ENCODE measurements at regions not wholly inside any gene's neighbourhood (a gene's known extent, or its start where the extent isn't known, plus 50 kb on each side); places are given as distances from the start of the nearest gene placed in this dataset.

DNA sequence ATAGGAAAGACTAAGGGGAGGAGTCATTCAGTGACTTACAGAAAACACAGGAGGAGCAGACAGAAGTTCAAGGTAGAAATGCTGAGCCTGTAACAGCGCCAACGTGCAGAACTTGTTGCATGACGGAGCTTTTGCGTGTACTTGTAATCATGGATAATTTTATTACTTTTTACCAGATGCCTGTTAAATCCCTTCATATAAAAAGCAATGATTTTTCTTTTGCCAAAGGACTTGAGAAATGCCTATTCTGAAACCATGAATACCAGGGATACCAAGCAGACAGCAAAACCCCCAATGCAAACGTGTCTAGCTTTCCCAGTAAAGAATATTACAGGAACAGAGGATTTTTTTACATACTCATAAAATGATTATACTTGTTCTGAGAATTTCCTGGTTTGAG is 163.6 kb upstream of the GSC start:
- no peak overlapping the region for H3K4me3 ChIP-seq (ENCODE audit: low read length)
- H3K9me3 ChIP-seq (ENCODE audit: control insufficient read depth, insufficient read depth, low read length), result no peaks in the 10 kb centered on the region
- no peaks in the 10 kb centered on the region for H3K4me1 ChIP-seq (ENCODE audit: control insufficient read depth, low read length)
- no peaks in the 10 kb centered on the region for H4K20me1 ChIP-seq (ENCODE audit: control insufficient read depth, insufficient read depth, low read depth, low read length)
- no peaks in the 10 kb centered on the region for H3K9me2 ChIP-seq (replicated peaks; ENCODE audit: control insufficient read depth, low read length)
- no peak overlapping the region for H3K27ac ChIP-seq (ENCODE audit: low read depth, low read length)
- H3F3A ChIP-seq (ENCODE audit: control insufficient read depth, insufficient read depth), result no peaks in the 10 kb centered on the region
- TF ChIP-seq EZH2phosphoT487 (IDR thresholded peaks at IDR 0.05; ENCODE audit: borderline replicate concordance, low read length), result no peak
- TF ChIP-seq CTCF (IDR thresholded peaks at IDR 0.05; ENCODE audit: low read depth, low read length, poor library complexity, severe bottlenecking), result no peak
- no peaks in the 10 kb centered on the region for H3K36me3 ChIP-seq (ENCODE audit: control insufficient read depth, low read length)
- H3K27me3 ChIP-seq (ENCODE audit: control insufficient read depth, low read length), result peaks cover 3% of the 10 kb centered on the region; the same call in 1 of the 2 replicates
- no peak overlapping the region for H3K4me2 ChIP-seq (ENCODE audit: low read length)
- H3K79me2 ChIP-seq (ENCODE audit: control insufficient read depth, low read length), result no peaks in the 10 kb centered on the region

DNA sequence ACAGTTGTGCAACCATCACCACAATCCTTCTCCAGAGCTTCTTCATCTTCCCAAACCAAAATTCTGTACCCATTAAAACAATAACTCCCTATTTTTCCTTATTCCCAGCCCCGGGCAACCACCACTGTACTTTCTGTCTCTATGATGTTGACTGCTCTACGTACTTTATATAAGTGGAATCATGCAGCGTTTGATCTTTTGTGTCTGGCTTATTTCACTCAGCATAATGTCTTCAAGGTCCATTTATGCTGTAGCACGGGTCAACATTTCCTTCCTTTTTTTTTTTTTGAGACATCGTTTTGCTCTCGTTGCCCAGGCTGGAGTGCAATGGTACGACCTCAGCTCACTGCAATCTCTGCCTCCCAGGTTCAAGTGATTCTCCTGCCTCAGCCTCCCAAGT is 162.7 kb upstream of the GSC start:
- H3K36me3 ChIP-seq (ENCODE audit: control insufficient read depth, low read length), result no peaks in the 10 kb centered on the region
- no peaks in the 10 kb centered on the region for H3F3A ChIP-seq (ENCODE audit: control insufficient read depth, insufficient read depth)
- H3K9me3 ChIP-seq (ENCODE audit: control insufficient read depth, insufficient read depth, low read length), result no peaks in the 10 kb centered on the region
- no peak overlapping the region for H3K4me2 ChIP-seq (ENCODE audit: low read length)
- TF ChIP-seq CTCF (IDR thresholded peaks at IDR 0.05; ENCODE audit: low read depth, low read length, poor library complexity, severe bottlenecking) (no peak), EZH2phosphoT487 (IDR thresholded peaks at IDR 0.05; ENCODE audit: borderline replicate concordance, low read length) (no peak)
- no peaks in the 10 kb centered on the region for H3K9me2 ChIP-seq (replicated peaks; ENCODE audit: control insufficient read depth, low read length)
- H3K79me2 ChIP-seq (ENCODE audit: control insufficient read depth, low read length), result no peaks in the 10 kb centered on the region
- no peak overlapping the region for H3K4me3 ChIP-seq (ENCODE audit: low read length)
- no peak overlapping the region for H3K27ac ChIP-seq (ENCODE audit: low read depth, low read length)
- H3K27me3 ChIP-seq (ENCODE audit: control insufficient read depth, low read length), result peaks cover 3% of the 10 kb centered on the region; the same call in 1 of the 2 replicates
- no peaks in the 10 kb centered on the region for H3K4me1 ChIP-seq (ENCODE audit: control insufficient read depth, low read length)
- H4K20me1 ChIP-seq (ENCODE audit: control insufficient read depth, insufficient read depth, low read depth, low read length), result no peaks in the 10 kb centered on the region

DNA sequence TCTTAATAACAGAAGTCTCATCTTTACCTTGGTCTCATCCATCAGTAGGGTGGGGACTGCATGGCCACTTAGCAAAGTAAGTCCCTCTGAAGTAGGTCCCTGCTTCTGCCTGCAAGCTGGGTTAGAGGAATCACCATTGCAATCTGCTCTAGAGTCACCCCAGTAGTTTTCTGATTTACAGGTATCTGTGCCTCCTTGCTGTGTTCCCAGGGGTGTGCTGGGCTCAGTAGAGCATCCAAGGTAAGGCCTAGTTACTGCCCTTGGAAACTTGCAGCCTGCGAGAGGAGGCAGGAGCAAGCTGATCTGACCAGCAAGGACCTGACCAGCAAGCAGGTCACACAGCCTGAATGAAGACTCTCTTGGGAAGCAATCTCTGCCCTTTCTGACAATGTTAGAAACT is 160.8 kb upstream of the GSC start:
- Histone ChIP-seq H3K4me1 (ENCODE audit: control insufficient read depth, low read length) (no peaks in the 10 kb centered on the region), H3K79me2 (ENCODE audit: control insufficient read depth, low read length) (no peaks in the 10 kb centered on the region), H3K9me3 (ENCODE audit: control insufficient read depth, insufficient read depth, low read length) (no peaks in the 10 kb centered on the region), H3K4me2 (ENCODE audit: low read length) (no peak overlapping the region), H3K27ac (ENCODE audit: low read depth, low read length) (no peak overlapping the region), H4K20me1 (ENCODE audit: control insufficient read depth, insufficient read depth, low read depth, low read length) (no peaks in the 10 kb centered on the region), H3K9me2 (replicated peaks; ENCODE audit: control insufficient read depth, low read length) (no peaks in the 10 kb centered on the region), H3K27me3 (ENCODE audit: control insufficient read depth, low read length) (peaks cover 3% of the 10 kb centered on the region; the same call in 1 of the 2 replicates), H3K36me3 (ENCODE audit: control insufficient read depth, low read length) (no peaks in the 10 kb centered on the region), H3K4me3 (ENCODE audit: low read length) (no peak overlapping the region), H3F3A (ENCODE audit: control insufficient read depth, insufficient read depth) (no peaks in the 10 kb centered on the region)
- TF ChIP-seq CTCF (IDR thresholded peaks at IDR 0.05; ENCODE audit: low read depth, low read length, poor library complexity, severe bottlenecking), result no peak
- no peak for TF ChIP-seq EZH2phosphoT487 (IDR thresholded peaks at IDR 0.05; ENCODE audit: borderline replicate concordance, low read length)

GRCh38 chr14:94929354-94929753 is 159.4 kb upstream of the GSC start:
- peaks cover 3% of the 10 kb centered on the region; the same call in 1 of the 2 replicates for H3K27me3 ChIP-seq (ENCODE audit: control insufficient read depth, low read length)
- H3K36me3 ChIP-seq (ENCODE audit: control insufficient read depth, low read length), result no peaks in the 10 kb centered on the region
- H3K9me2 ChIP-seq (replicated peaks; ENCODE audit: control insufficient read depth, low read length), result no peaks in the 10 kb centered on the region
- TF ChIP-seq EZH2phosphoT487 (IDR thresholded peaks at IDR 0.05; ENCODE audit: borderline replicate concordance, low read length) (no peak), CTCF (IDR thresholded peaks at IDR 0.05; ENCODE audit: low read depth, low read length, poor library complexity, severe bottlenecking) (no peak)
- no peak overlapping the region for H3K4me3 ChIP-seq (ENCODE audit: low read length)
- H3K27ac ChIP-seq (ENCODE audit: low read depth, low read length), result no peak overlapping the region
- H3F3A ChIP-seq (ENCODE audit: control insufficient read depth, insufficient read depth), result no peaks in the 10 kb centered on the region
- no peaks in the 10 kb centered on the region for H4K20me1 ChIP-seq (ENCODE audit: control insufficient read depth, insufficient read depth, low read depth, low read length)
- H3K79me2 ChIP-seq (ENCODE audit: control insufficient read depth, low read length), result no peaks in the 10 kb centered on the region
- H3K4me1 ChIP-seq (ENCODE audit: control insufficient read depth, low read length), result no peaks in the 10 kb centered on the region
- no peak overlapping the region for H3K4me2 ChIP-seq (ENCODE audit: low read length)
- H3K9me3 ChIP-seq (ENCODE audit: control insufficient read depth, insufficient read depth, low read length), result no peaks in the 10 kb centered on the region

Data from DOHH2 (cell line).